Fibroblast of pulmonary artery (primary cell): ENCODE measurements at regions not wholly inside any gene's neighbourhood (a gene's known extent, or its start where the extent isn't known, plus 50 kb on each side); places are given as distances from the start of the nearest gene placed in this dataset.
A peak's percentile ranks its signal among the peaks of the same experiment; 100 is the strongest.

ENCODE experiments used
- DNase-seq: peaks from one replicate; pipeline ENCODE4 v3.0.0-alpha.2; 2010; ENCODE audit warnings: low read depth
- H3K4me3 ChIP-seq: replicated peaks from 2 replicates; pipeline ENCODE4 v1.5.1; 2011; ENCODE audit warnings: low read depth, mild to moderate bottlenecking, control low read depth, low read length, moderate library complexity
- CTCF ChIP-seq: IDR thresholded peaks from 2 replicates; pipeline ENCODE4 v1.5.1; 2011; ENCODE audit warnings: mild to moderate bottlenecking, control low read depth, low read length, inconsistent platforms; ENCODE audit errors: missing control alignments

- TF ChIP-seq CTCF: no peak
- DNase-seq: no peak
- H3K4me3 ChIP-seq: no peak overlapping the region
Observed at GRCh38 chr11:26777372-26777808, 55.5 kb upstream of the SLC5A12 start.

- no peak overlapping the region for H3K4me3 ChIP-seq
- peak; percentile 38 for DNase-seq
- TF ChIP-seq CTCF: no peak
Observed at GRCh38 chr11:26778000-26778757, 56.3 kb upstream of the SLC5A12 start.

- no peak overlapping the region for H3K4me3 ChIP-seq
- TF ChIP-seq CTCF: no peak
- DNase-seq: no peak
Observed at GRCh38 chr11:26779074-26779865, 57.4 kb upstream of the SLC5A12 start.

GRCh38 chr11:26780376-26781085 lies 58.7 kb upstream of the SLC5A12 start:
- no peak for DNase-seq
- no peak for TF ChIP-seq CTCF

GRCh38 chr11:26782220-26782965 lies 60.5 kb upstream of the SLC5A12 start:
- DNase-seq: no peak
- no peak overlapping the region for H3K4me3 ChIP-seq
- no peak for TF ChIP-seq CTCF

More at GRCh38 chr11:26780376-26781085, 58.7 kb upstream of the SLC5A12 start:
- no peak overlapping the region for H3K4me3 ChIP-seq

GRCh38 chr11:26783997-26784396 lies 62.1 kb upstream of the SLC5A12 start:
- no peak overlapping the region for H3K4me3 ChIP-seq
- no peak for DNase-seq
- TF ChIP-seq CTCF: no peak
